ENCODE measurements at regions not wholly inside any gene's neighbourhood (a gene's known extent, or its start where the extent isn't known, plus 50 kb on each side); places are given as distances from the start of the nearest gene placed in this dataset.

DNA sequence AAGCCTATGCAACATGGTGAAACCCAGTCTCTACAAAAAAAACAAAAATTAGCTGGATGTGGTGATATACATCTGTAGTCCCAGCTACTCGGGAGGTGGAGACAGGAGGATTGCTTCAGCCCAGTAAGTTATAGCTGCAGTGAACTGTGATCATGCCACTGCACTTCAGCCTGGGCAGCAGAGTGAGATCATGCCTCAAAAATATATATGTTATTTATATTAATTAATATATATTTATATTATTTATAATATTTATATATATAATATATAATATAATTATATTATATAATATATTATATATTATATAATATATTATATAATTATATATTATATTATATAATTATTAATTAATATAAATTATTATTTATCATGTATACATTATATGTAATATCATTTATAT lies 1158.4 kb upstream of the AUTS2 start:
- DNase-seq (ENCODE audit: low spot score): no peak

GRCh38 chr7:68440866-68441265 lies 1157.4 kb upstream of the AUTS2 start:
- DNase-seq (ENCODE audit: low spot score): no peak

GRCh38 chr7:68441645-68442044 lies 1156.6 kb upstream of the AUTS2 start:
- DNase-seq (ENCODE audit: low spot score): no peak

- DNase-seq (ENCODE audit: low spot score): no peak
These were observed 1155.2 kb upstream of the AUTS2 start for GRCh38 chr7:68442931-68443631.

DNA sequence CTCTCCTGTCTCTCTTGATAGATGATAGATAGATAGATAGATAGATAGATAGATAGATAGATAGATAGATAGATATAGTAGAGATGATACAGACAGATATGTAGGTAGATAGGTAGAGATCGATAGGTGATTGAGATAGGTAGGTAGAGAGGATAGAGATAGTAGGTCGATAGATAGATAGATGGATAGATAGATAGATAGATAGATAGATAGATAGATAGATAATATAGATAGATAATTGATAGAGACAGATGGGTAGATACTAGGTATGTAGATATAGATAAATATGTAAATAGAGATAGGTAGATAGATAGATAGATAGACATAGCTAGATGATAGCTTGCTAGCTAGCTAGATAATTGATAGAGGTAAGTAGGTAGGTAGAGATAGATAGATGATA lies 1154.2 kb upstream of the AUTS2 start:
- DNase-seq (ENCODE audit: low spot score): no peak

GRCh38 chr7:68444956-68445355 lies 1153.3 kb upstream of the AUTS2 start:
- DNase-seq (ENCODE audit: low spot score): no peak

DNA sequence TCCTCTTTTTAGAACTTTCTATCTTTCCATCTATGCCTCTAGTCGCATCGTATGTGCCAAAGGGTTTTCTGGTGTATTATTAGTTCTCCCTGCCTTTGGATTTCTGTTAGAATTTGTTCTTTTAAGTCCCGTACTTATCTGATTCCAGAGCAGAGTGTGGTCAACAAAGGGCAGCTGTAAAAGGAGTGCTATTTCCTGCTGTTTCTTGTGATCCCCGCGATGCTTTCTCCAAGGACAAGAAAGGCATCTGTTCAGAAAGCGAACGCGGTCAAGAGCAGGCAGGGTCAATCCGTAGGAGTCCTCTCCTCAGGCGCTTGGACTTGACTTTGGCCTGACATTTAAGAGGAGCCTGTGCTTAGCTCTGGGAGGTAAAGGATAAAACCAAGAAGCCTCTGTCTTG lies 1152.1 kb upstream of the AUTS2 start:
- no peak for DNase-seq (ENCODE audit: low spot score)

GRCh38 chr7:68449099-68449498 lies 1149.2 kb upstream of the AUTS2 start:
- no peak for DNase-seq (ENCODE audit: low spot score)

DNA sequence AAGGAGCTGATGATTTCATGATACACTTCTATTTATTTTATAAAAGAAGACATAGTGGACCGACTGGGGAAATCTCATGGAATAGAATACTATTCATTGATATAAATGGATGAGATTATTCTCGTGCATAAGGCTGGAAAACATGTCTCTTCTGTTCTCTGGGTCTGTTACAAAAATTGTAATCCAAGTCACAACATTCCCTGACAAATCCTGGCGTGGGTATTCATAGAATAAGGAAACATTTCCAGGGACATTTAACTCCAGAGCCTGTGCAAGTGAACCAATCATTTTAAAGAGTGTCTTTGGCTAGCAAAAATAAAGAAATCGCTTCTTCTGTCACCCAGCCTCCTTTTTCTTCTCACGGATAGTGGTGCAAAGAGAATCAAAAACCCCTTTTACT lies 1148.5 kb upstream of the AUTS2 start:
- DNase-seq (ENCODE audit: low spot score): no peak

DNA sequence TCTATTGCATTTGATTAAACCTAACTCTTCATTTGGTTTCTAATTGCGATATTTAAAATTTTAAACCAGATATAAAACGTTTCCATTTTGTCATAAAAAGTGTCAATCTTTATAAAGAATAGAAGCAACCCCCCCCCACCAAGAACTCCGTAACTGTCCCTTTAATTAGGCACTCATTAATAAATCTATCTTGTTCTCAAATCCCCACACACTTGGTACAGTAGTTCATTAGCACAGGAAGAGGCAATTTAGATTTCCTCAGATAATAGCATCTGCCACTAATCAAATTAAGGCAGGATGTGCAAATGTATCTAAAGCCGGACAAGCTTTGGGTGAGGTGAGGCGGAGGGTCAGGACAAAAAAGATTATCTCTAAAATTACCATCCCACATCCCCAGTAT lies 1143.3 kb upstream of the AUTS2 start:
- DNase-seq (ENCODE audit: low spot score): no peak

- no peak for DNase-seq (ENCODE audit: low spot score)
These were observed 1141.8 kb upstream of the AUTS2 start for GRCh38 chr7:68456469-68456868.

GRCh38 chr7:68457481-68457880 lies 1140.8 kb upstream of the AUTS2 start:
- no peak for DNase-seq (ENCODE audit: low spot score)

DNA sequence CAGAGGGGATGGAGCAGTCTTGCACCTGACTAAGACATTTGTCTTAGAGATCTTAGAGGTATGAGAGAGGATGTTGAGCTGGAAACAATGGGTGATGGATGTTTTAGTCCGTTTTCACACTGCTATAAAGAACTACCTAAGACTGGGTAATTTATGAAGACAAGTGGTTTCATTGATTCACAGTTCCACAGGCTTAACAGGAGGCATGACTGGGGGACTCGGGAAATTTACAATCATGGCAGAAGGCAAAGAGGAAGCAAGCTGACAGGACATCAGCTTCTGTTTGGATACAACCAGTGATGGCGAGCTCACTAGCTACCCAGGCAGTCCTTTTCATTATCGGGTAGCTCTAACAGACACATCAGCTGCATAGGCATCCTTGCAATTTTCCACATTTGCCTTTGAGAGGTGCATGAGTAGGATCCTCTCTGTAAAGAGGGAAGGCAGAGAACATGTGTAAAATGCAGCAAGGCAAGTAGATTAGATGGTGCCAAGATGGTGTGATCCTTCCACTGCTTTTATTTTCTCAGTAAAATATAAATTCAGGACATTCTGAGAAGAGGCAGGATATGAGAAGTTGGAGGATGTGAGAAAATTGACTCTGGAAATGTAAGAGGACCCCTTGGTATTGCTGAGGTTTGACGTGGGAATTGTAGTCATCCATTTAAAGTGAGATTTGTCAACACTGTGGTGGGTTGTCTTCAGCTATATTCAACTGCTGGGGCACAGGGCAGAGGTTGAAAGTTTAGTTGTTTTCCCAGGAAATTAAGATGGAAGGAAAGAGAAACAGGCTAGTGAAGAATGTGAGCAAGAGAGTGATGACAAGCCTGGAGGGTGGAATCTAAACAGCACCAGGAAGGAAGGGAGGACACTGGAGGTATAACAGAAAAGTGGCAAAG lies 1140.0 kb upstream of the AUTS2 start:
- no peak for DNase-seq (ENCODE audit: low spot score)

DNA sequence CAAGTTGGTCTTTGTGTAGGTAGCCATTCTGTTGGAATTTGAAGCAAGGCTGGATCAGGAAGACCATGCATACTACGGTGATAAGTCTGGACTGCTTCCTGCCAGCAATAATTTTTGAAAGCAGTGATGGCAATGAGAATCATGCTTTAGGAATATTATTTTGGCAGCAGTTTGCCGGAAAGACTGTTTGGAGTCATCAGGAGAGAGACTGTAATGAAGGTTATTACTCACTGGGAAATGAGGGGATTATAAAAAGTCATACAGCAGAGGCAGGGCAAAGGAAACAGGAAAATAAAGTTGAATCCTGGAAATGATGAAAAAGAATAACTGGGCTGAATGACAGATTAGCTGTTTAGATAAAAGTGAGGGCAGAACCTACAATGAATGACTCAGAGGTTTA lies 1136.8 kb upstream of the AUTS2 start:
- no peak for DNase-seq (ENCODE audit: low spot score)

DNA sequence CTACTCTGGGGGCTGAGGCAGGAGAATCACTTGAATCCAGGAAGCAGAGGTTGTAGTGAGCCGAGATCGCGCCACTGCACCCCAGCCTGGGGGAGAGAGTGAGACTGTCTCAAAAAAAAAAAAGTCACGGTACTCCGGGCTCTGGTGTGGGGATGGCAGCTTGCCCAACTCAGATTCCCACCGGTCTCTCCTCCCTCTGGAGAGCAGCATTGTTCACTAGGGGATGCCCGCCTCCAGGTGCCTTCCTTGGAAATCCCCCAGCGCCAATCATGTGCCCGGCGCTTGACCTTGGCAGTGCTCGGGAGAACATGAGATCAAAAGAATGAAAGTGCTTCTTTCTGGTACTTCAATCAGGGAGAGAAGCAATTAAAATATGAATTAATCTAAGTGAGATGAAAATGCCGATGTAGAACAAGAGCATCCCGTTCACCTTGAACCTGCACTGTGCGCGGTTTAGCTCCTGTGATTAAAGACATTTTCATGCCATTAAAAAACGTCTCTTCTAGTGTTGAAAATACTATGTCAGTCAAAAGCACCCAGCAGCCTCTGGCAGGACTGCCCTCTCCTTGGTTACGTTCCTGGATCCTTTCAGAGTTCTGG lies 1127.3 kb upstream of the AUTS2 start:
- DNase-seq (ENCODE audit: low spot score): no peak

DNA sequence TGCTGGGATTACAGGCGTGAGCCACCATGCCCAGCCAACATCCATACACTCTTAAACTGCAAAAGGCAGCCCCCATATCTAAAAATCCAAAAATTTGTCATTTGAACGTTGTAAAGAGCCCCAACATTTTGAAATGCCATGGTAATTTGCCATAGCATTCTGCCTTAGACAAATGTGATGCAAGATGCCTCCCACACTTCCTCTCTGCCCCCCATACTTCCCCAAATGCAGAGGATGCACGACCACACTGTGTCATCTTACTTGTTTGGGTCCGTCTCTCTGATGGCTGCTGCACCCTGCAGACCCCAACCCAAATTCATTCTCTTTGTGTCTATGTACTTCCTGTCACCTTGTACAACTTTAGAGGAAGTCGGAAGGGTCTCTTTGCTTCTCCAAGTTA lies 1125.6 kb upstream of the AUTS2 start:
- DNase-seq (ENCODE audit: low spot score): no peak

DNA sequence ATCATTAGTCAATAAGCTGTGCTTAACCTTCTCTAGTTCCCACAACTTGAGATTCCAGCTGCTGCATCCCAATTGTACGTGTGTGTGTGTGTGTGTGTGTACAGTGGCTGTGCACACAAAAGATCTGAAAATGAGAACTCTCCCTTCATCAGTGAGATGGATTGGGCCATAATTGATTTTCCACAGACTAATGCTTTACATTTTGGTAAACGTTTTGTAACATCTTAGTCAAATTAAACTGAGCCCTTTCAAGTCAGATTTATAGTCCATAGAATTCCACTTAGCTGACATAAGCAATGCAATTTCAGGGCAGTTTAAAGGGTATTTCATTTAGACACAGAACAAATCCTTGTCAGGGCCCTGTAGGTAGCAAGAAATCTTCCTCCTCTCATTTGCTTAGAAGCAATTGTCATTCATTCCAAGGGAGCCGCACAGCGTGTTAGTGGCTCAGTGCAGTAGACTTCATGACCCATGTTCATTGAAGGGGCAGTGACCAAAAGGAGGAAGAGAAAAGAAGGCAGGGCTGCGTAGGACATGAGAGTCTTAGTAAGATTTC lies 1123.5 kb upstream of the AUTS2 start:
- no peak for DNase-seq (ENCODE audit: low spot score)

DNA sequence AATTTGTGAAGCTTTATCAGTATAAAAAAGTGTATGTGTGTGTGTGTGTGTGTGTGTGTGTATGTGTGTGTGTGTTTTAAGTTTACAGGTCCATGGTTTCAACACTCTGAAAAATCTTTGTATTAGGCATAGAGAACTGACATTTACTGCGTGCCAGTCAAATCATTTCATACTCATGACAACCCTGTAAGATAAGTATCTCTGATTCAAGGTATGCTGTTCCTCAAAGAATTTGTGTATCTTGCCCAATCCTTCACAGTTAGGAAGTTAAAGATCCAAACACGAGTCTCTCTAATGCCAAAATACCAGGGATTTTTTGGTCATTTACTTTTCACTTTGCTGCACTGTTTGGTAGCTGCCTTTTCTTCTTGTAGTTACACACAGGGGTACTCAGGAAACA lies 1121.3 kb upstream of the AUTS2 start:
- no peak for DNase-seq (ENCODE audit: low spot score)

DNA sequence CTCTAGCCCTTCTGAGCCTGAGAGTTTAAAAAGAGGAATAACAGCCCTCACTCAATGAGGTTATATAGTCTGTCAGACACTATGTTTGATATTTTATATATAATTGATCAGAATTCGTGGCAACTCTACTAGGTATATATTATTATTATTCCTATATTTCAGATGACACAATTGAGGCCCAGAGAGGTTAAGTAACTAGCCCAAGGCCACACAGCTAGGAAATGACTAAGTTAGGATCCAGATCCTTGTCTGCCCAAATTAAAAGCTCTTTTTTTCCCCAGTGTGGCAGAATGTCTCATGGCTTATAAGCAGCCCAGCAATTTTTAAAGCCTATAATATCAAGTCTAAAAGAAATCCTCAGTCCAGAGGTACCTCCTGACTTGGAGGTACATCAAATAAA lies 1119.9 kb upstream of the AUTS2 start:
- no peak for DNase-seq (ENCODE audit: low spot score)

DNA sequence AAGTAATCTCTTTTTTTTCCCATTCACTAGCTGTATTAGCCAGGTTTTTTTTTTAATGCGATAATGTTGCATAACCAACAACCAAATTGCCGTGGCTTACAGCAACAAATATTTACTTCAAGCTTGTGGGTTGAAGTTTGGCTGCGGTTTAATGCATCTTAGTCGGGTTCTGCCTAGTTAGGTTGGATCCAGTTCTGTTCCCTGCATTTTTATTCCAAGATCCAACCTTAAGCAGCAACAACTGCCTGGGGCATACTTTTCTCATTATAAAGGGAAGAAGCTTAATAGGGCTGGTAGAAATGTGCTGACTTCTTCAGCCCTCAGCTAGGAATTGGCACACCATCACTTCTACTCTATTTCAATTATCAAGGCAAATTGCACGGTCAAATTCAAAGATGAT lies 1115.5 kb upstream of the AUTS2 start:
- DNase-seq (ENCODE audit: low spot score): no peak

DNA sequence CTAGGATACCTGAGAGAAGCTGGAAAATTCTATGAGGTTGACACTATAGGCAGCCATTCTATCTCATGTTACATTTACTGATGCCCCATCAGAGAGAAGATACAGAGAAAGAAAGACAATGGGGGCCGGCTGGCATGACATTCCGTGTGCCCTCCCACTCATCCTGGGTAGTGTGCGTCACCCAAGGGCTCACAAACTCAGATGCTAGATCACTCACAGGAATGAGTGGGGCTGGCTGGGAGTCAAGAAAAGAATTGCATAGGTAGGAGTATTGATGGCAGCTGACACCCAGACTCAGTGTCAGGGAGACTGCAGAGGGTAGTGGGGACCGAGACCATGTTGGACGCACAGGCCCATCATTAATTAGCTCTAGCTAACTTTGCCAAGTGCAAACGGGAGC lies 1113.5 kb upstream of the AUTS2 start:
- DNase-seq (ENCODE audit: low spot score): no peak

DNA sequence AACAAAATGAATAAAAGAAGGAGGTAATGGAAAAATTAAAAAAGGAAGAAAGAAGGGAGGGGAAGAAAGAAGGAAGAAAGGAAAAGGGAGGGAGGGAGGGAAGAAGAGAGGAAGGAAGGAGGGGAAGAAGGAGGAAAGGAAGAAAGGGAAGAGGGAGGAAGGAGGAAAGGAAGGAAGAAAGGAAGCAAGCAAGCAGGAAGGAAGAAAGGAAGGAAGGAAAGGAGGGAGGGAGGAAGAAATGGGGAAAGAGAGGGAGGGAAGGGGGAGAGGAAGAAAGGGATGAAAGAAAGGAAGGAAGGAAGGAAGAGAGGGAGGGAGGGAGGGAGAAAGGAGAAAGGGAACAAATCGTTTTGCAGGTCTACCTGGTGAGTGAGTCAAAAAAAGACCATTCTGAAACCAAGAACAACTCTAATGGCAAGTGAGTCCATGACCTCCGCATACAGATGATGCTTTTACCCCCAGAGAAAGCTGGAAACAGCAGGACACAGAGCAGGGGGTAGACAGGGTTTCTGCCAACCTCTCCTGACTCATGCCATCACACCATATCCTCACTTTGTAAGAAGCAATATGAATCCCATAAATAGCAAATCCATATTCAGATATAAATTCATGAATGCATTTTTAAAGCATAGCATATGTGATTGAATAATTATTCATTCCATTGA lies 1112.9 kb upstream of the AUTS2 start:
- no peak for DNase-seq (ENCODE audit: low spot score)

Measured in hematopoietic multipotent progenitor cell treated with erythropoietin and hydrocortisone succinate and interleukin-3 and kit ligand, for 15 days (in vitro differentiated cells).